ENCODE measurements at regions not wholly inside any gene's neighbourhood (a gene's known extent, or its start where the extent isn't known, plus 50 kb on each side); places are given as distances from the start of the nearest gene placed in this dataset.

DNA sequence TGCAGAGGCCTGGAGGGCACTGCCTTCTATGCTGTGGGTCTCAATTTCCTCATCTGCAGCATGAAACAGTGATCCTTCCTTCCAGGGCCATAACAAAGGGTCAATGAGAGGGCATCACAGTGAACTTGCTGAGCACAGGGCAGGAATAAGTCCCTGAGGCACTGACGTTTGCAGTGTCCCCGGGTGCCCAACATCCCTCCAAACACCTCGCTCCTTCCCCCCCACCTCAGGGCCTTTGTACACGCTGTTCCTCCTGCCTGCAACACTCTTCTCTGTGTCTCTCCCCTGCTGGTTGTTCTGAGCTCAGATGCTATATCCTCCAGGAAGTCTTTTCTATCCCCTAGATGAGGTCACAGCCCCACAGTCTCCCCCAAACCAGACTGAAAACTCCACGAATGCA, 59.7 kb upstream of the TCF20 start:
- intact Hi-C loops (cut with DNase I): no loop called here
- TF ChIP-seq POLR2AphosphoS5 (IDR thresholded peaks at IDR 0.05; ENCODE audit: insufficient read depth in 1 of 2, low read depth in 1 of 2): no peak
- TF ChIP-seq POLR2A (IDR thresholded peaks at IDR 0.05): no peak
- TF ChIP-seq, protein P1, sequence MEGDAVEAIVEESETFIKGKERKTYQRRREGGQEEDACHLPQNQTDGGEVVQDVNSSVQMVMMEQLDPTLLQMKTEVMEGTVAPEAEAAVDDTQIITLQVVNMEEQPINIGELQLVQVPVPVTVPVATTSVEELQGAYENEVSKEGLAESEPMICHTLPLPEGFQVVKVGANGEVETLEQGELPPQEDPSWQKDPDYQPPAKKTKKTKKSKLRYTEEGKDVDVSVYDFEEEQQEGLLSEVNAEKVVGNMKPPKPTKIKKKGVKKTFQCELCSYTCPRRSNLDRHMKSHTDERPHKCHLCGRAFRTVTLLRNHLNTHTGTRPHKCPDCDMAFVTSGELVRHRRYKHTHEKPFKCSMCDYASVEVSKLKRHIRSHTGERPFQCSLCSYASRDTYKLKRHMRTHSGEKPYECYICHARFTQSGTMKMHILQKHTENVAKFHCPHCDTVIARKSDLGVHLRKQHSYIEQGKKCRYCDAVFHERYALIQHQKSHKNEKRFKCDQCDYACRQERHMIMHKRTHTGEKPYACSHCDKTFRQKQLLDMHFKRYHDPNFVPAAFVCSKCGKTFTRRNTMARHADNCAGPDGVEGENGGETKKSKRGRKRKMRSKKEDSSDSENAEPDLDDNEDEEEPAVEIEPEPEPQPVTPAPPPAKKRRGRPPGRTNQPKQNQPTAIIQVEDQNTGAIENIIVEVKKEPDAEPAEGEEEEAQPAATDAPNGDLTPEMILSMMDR (IDR thresholded peaks at IDR 0.05): no peak
- Histone ChIP-seq H3K36me3 (no peaks in the 10 kb centered on the region), H3K27ac (no peak overlapping the region), H3K4me3 (no peak overlapping the region), H3K9me3 (no peaks in the 10 kb centered on the region), H3K27me3 (no peaks in the 10 kb centered on the region), H3K4me1 (peaks cover 14% of the 10 kb centered on the region)
- no peak for DNase-seq (ENCODE audit: extremely low spot score in 2 of 2)

DNA sequence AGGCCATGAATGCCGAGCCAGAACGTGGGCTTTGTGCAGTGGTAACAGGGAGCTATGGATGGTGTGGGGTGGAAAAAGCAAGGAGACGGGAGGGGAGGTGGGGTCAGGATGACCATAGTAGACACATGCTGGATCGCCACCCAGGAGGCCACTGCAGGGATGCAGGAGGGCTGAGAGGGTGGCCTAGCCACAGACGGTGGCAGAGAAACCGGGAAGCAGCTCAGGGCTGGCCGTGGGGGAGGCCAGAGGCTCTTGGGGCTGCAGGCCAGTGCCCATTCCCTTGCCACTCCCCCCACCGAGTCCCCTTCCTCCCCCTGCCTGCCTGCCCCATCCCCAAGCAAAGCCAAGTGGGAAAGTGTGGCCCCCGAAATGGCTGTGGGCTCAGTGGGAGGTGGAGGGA, 59.1 kb upstream of the TCF20 start:
- DNase-seq (ENCODE audit: extremely low spot score in 2 of 2): no peak
- Histone ChIP-seq H3K27ac (no peak overlapping the region), H3K9me3 (no peaks in the 10 kb centered on the region), H3K4me1 (peaks cover 19% of the 10 kb centered on the region), H3K27me3 (no peaks in the 10 kb centered on the region), H3K36me3 (no peaks in the 10 kb centered on the region), H3K4me3 (no peak overlapping the region)
- TF ChIP-seq POLR2AphosphoS5 (IDR thresholded peaks at IDR 0.05; ENCODE audit: insufficient read depth in 1 of 2, low read depth in 1 of 2): no peak
- intact Hi-C loops (cut with DNase I): no loop called here

DNA sequence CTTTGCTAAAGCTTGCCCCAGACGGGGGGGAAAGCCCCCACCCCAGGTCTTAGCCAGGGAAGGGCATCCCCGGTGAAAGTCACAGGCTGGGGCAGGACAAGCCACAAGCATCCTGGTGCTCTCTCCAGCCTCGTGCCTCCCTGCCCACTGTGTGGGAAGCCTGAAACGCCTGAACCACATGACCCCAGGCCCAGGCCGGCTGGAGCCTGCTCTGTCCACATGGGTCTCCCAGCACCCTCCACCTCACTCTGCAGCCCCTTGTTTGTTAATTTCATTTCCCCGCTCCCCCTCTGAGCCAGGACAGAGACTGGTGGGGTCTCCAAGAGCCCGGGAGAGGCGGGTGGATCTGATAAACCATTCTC, 58.3 kb upstream of the TCF20 start:
- intact Hi-C loops (cut with DNase I): no loop called here

DNA sequence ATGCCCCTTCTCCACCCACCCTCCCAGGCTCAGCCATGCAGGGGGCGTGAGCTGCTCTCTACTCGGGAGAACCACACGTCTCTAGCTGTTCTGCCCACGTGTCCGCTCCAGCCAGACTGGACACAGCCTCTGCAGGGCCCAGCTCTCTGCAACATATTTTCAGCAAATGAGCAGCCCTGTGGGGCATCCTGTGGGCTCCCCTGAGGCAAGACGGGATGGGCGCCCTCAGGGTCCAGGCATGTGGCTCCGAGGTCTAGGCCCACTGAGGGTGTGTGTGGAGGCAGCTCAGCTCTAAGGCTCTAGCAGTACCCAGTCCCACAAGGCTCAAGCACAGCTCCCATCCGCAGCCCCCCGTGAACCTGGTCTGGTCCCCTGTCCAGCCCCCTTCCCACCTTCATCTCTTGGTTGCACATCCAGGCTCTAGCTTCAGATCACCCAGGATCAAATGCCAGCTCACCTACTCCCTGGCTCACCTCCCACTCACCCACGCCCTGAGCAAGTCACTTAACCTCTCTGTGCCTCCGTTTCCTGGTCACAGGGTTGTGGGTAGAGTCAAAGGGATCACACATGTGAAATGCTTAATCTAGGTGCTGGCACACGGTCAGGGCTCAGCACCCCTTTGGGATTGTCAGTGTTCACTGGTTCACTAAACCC, 57.8 kb upstream of the TCF20 start:
- no peak overlapping the region for H3K4me3 ChIP-seq
- TF ChIP-seq, protein P1 (IDR thresholded peaks at IDR 0.05): no peak
- no peak for TF ChIP-seq POLR2A (IDR thresholded peaks at IDR 0.05)
- no peak for TF ChIP-seq POLR2AphosphoS5 (IDR thresholded peaks at IDR 0.05; ENCODE audit: insufficient read depth in 1 of 2, low read depth in 1 of 2)
- peaks cover 19% of the 10 kb centered on the region for H3K4me1 ChIP-seq
- H3K27ac ChIP-seq: no peak overlapping the region
- H3K9me3 ChIP-seq: no peaks in the 10 kb centered on the region
- intact Hi-C loops (cut with DNase I): no loop called here
- no peaks in the 10 kb centered on the region for H3K27me3 ChIP-seq
- no peaks in the 10 kb centered on the region for H3K36me3 ChIP-seq
- DNase-seq (ENCODE audit: extremely low spot score in 2 of 2): no peak

More for the DNA sequence above, 58.3 kb upstream of the TCF20 start:
- H3K27me3 ChIP-seq: no peaks in the 10 kb centered on the region
- H3K4me3 ChIP-seq: no peak overlapping the region
- no peaks in the 10 kb centered on the region for H3K36me3 ChIP-seq
- H3K4me1 ChIP-seq: peaks cover 19% of the 10 kb centered on the region
- TF ChIP-seq, protein P1 (IDR thresholded peaks at IDR 0.05): no peak
- TF ChIP-seq POLR2AphosphoS5 (IDR thresholded peaks at IDR 0.05; ENCODE audit: insufficient read depth in 1 of 2, low read depth in 1 of 2): no peak
- no peak for TF ChIP-seq POLR2A (IDR thresholded peaks at IDR 0.05)
- DNase-seq (ENCODE audit: extremely low spot score in 2 of 2): no peak
- H3K27ac ChIP-seq: no peak overlapping the region
- no peaks in the 10 kb centered on the region for H3K9me3 ChIP-seq

- Histone ChIP-seq H3K27ac (no peak overlapping the region), H3K4me3 (no peak overlapping the region), H3K27me3 (no peaks in the 10 kb centered on the region), H3K36me3 (no peaks in the 10 kb centered on the region), H3K4me1 (peaks cover 19% of the 10 kb centered on the region), H3K9me3 (no peaks in the 10 kb centered on the region)
- DNase-seq (ENCODE audit: extremely low spot score in 2 of 2): no peak
- intact Hi-C loops (cut with DNase I): no loop called here
- no peak for TF ChIP-seq POLR2A (IDR thresholded peaks at IDR 0.05)
These were observed 57.1 kb upstream of the TCF20 start for GRCh38 chr22:42327462-42328129.

DNA sequence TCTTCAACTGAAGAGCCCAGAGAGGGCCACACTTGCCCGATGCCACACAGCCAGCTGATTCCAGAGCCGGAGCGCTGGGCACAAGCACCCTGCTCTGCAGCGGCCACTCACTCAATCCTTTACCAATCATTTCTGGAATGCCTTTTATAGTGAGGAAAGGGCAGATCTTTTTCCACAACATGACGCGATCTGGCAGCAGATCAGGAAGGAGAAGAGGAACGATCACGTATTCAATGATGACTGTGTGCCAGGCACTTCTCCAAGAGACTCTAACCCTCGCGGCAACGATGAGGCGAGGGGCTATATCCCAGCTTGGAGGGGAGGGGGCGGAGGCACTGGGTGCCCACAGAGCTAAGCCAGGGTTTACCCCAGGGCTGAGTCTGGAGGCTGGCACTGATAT, 56.3 kb upstream of the TCF20 start:
- DNase-seq (ENCODE audit: extremely low spot score in 2 of 2): no peak
- H3K9me3 ChIP-seq: no peaks in the 10 kb centered on the region
- peaks cover 19% of the 10 kb centered on the region for H3K4me1 ChIP-seq
- no peaks in the 10 kb centered on the region for H3K36me3 ChIP-seq
- TF ChIP-seq, protein P1 (IDR thresholded peaks at IDR 0.05): no peak
- TF ChIP-seq POLR2AphosphoS5 (IDR thresholded peaks at IDR 0.05; ENCODE audit: insufficient read depth in 1 of 2, low read depth in 1 of 2) (no peak), POLR2A (IDR thresholded peaks at IDR 0.05) (no peak)
- no peak overlapping the region for H3K4me3 ChIP-seq
- intact Hi-C loops (cut with DNase I): no loop called here
- no peak overlapping the region for H3K27ac ChIP-seq
- no peaks in the 10 kb centered on the region for H3K27me3 ChIP-seq
